GM12892 (cell line): ENCODE measurements at regions not wholly inside any gene's neighbourhood (a gene's known extent, or its start where the extent isn't known, plus 50 kb on each side); places are given as distances from the start of the nearest gene placed in this dataset.

ENCODE experiments used
- POLR2A ChIP-seq: IDR thresholded peaks from 2 replicates; pipeline ENCODE4 v1.6.1; 2011; ENCODE audit warnings: low read depth, low read length, control low read depth
- POLR2AphosphoS5 ChIP-seq: IDR thresholded peaks from 2 replicates; pipeline ENCODE4 v1.6.1; 2011; ENCODE audit warnings: low read depth, low read length, control low read depth
- TAF1 ChIP-seq: IDR thresholded peaks from 2 replicates; pipeline ENCODE4 v1.6.1; 2011; ENCODE audit warnings: low read depth, mild to moderate bottlenecking, control low read depth, low read length, borderline replicate concordance

DNA sequence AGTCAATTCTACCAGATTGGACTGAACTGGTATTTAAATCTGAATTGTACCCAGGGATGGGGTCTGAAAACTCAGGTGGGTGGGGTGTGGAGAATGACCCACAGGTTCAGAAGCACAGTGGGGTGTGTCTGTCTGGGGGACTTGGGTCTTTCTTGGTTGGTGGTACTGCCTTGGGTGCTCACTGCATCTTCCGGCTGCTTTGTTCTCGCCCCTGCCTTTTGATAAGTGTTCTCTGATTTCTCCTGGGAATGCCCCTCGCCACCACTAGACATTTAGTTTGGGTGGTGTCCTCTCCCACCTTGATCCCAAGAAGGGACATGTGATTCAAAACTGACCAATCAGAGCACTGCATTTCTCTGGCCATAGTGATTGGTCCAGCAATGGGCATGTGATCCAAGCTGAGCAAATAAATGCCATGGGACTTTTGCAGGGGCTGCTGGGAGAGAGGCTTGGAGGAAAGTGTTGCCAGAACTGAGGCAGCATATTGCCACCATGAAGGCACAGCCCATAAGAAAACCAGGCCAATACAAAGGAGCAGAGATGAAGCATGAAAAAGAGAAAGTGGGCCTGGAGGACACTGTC lies 270.5 kb downstream of the NPHP4 start:
- TF ChIP-seq POLR2A (no peak), POLR2AphosphoS5 (no peak), TAF1 (no peak)
